HS-5 (cell line): ENCODE measurements at regions not wholly inside any gene's neighbourhood (a gene's known extent, or its start where the extent isn't known, plus 50 kb on each side); places are given as distances from the start of the nearest gene placed in this dataset.
"Not testable (repeated sequence)": the region's sequence is repeated elsewhere in the genome, so short reads cannot be mapped to it uniquely, and the experiment has no call there.

Source experiments
- DNase-seq: peaks from one replicate; pipeline ENCODE4 v3.0.0-alpha.2; 2012; ENCODE audit warnings: low read depth

DNA sequence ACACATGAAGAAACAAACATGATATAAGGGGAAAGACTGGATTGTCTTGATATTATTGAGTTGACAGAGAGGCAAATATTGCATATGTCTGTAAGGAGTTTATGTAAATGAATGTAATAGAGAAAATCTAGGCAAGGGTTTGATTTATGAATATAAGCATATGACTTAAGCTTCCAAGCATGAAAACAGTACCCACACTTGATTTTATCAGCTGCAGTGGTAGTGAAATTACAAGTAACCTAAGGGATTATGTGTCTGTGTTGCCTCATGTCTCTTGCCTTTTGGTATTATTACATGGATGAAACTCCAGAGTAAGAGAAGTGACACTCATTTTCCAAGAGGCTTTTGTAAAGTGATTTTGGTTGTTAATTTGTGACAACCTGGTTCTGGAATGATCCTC, 1678.9 kb downstream of the KCNT2 start:
- DNase-seq = no peak

DNA sequence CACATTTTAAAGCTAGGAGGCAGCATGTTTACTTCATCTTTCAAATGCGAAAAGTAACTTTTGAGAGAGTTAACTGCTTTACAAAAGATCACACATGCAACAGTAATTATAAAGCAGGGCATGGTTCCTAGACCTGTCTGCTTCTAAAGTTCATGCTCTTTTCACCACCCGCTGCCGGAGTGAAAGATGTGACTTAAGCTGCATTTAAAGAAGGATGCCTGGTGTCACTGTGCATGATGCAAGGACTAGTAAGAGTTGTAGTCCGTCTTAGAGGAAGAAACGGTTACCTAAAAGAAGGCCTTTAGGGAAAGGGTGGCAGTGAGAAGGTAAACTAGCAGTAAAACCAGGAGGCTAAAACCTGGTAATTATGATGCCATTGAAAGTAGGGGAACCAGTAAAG, 1689.1 kb downstream of the KCNT2 start:
- DNase-seq = no peak

- no peak for DNase-seq
These were observed 1690.5 kb downstream of the KCNT2 start for GRCh38 chr1:194917769-194918168.

GRCh38 chr1:194908643-194909042, 1699.6 kb downstream of the KCNT2 start:
- DNase-seq = no peak

GRCh38 chr1:194903524-194903923, 1704.7 kb downstream of the KCNT2 start:
- DNase-seq = no peak

DNA sequence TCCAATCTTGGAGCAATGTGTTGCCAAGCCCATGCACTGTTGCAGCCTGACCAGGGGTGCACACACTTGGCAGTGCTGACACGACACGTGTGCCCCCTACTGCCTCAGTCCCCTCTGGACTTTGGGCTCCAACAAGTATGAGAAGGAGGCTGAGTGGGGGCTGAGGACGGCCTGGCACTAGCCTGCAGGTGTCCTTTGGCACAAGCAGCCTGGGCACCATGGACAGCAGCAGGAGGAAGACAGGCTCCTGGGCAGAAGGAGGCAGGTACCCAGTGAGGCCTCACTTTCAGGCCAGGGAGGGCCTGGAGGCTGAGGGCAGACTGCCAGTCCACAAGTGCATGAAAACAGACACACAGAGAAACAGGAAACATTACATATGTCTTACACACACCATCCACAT, 1702.9 kb upstream of the B3GALT2 start:
- DNase-seq = no peak

DNA sequence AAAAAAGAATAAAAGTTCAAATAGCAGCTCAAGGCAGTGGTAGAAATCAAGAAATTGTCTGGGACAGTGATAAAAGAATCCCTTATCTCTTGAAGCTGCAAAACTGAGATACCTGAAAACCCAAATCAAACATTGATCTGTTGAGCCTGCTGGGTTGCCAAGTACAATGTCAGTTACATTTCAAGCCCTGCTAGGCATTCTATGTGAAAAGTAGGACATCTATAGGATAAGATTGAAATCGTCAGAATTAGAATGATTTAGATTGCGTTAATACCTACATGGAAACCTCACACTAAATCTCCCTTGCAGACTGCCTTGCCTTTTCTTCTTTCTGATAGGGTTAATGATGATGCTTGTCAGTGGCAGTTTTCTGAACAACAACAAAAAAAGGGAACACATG, 1684.4 kb upstream of the B3GALT2 start:
- no peak for DNase-seq

DNA sequence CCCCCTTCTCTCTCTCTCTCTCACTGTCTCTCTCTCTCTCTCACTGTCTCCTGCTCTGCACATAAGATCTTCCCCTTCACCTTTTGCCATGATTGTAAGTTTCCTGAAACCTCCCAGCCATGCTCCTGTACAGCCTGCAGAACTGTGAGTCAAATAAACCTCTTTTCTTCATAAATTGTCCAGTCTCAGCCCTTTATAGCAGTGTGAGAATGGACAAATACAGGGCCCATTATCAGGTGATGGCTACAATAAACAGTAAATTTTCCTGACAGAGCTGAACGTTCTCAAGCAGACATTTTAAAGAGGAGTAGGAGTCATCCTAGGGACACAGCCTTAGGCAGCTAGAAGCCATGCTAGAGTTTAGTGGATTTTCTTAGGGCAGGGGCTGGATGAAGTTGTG, 1679.7 kb upstream of the B3GALT2 start:
- no peak for DNase-seq

- DNase-seq = no peak
These were observed 1679.0 kb upstream of the B3GALT2 start for GRCh38 chr1:194865383-194865782.

- DNase-seq = no peak
These were observed 1675.7 kb upstream of the B3GALT2 start for GRCh38 chr1:194862129-194862528.

- DNase-seq = no peak
These were observed 1674.1 kb upstream of the B3GALT2 start for GRCh38 chr1:194860248-194861201.

DNA sequence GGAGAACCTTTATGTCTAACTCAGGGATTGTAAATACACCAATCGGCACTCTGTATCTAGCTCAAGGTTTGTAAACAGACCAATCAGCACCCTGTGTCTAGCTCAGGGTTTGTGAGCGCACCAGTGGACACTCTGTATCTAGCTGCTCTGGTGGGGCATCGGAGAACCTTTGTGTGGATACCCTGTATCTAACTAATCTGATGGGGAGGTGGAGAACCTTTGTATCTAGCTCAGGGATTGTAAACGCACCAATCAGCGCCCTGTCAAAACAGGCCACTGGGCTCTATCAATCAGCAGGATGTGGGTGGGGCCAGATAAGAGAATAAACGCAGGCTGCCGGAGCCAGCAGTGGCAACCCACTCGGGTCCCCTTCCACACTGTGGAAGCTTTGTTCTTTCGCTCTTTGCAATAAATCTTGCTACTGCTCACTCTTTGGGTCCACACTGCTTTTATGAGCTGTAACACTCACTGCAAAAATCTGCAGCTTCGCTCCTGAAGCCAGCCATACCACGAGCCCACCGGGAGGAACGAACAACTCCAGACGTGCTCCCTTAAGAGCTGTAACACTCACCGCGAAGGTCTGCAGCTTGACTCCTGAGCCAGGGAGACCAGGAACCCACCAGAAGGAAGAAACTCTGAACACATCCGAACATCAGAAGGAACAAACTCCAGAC, 1673.2 kb upstream of the B3GALT2 start:
- not testable (repeated sequence) for DNase-seq

DNA sequence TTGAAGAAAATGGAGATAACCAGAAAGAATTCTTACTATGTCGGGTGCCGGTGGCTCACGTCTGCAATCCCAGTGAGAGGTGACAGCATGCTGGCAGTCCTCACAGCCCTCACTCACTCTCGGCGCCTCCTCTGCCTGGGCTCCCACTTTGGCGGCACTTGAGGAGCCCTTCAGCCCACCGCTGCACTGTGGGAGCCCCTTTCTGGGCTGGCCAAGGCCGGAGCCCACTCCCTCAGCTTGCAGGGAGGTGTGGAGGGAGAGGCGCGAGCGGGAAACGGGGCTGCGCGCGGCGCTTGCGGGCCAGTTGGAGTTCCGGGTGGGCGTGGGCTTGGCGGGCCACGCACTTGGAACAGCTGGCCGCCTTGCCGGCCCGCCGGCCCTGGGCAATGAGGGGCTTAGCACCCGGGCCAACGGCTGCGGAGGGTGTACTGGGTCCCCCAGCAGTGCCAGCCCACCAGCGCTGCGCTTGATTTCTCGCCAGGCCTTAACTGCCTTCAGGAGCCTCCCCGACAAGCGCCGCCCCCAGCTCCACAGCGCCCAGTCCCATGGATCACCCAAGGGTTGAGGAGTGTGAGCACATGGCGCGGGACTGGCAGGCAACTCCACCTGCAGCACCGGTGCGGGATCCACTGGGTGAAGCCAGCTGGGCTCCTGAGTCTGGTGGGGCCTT, 1672.5 kb upstream of the B3GALT2 start:
- DNase-seq = not testable (repeated sequence)

GRCh38 chr1:194857413-194857812, 1671.0 kb upstream of the B3GALT2 start:
- DNase-seq = no peak

DNA sequence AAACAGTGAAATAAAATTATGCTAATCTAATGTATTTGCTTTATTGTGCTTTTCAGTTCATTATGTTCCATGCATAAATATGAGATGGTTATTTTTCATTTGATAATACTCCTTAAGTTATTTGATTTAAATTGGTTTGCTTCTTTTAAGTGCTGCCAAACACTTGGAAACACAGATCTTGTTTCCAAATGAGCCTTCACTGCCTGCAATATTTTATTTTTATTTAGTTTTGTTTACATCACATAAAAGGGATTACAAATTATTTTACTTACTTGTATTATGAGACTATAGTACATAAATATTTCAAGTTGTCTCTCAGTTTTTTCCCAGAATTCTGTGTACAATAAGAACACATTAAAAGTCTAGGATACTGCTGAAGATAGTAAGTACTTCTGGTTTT, 1662.4 kb upstream of the B3GALT2 start:
- DNase-seq = no peak

GRCh38 chr1:194846488-194846887, 1660.1 kb upstream of the B3GALT2 start:
- DNase-seq = no peak

- no peak for DNase-seq
These were observed 1656.7 kb upstream of the B3GALT2 start for GRCh38 chr1:194843077-194843476.

DNA sequence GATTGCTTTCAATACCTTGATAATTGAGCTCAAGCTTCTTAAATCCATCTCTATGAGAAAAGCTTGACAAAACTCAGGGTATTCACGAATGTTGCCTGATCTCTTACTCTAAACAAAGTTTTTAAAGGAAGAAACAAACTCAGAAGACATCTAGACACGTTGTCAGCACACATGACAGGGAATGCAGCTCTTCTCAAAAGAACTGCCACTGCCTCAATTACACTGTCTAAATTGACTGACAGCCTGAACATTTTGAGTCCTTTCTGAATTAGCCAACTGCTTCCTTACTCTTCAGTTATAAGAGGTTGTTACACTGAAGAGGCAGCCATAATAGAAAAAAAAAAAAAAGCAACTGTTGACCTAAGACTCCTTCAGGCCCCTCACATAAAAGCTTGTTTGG, 1646.7 kb upstream of the B3GALT2 start:
- no peak for DNase-seq

DNA sequence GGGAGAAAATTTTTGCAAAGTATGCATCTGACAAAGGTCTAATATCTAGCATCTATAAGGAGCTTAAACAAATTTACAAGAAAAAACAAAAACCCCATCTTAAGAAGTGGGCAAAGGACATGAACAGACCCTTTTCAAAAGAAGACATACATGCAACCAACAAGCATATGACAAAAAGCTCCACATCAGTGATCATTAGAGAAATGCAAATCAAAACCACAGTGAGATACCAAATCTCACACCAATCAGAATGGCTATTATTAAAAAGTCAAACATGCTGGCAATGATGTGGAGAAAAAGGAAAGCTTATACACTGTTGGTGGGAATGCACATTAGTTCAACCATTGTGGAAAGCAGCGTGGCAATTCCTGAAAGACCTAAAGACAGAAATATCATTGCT, 1645.2 kb upstream of the B3GALT2 start:
- DNase-seq = not testable (repeated sequence)

DNA sequence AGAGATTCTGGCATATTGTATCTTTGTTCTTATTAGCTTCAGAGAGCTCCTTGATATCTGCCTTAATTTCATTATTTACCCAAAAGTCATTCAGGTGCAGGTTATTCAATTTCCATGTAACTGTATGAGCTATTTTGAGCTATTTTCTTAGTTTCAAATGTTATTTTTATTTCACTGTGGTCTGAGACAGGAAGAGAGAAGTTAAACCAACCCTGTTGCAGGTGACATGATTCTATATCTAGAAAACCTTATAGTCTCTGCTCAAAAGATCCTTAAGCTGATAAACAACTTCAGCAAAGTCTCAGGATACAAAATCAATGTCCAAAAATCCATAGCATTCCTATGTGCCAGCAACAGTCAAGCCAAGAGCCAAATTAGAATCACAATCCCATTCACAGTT, 1644.0 kb upstream of the B3GALT2 start:
- no peak for DNase-seq

DNA sequence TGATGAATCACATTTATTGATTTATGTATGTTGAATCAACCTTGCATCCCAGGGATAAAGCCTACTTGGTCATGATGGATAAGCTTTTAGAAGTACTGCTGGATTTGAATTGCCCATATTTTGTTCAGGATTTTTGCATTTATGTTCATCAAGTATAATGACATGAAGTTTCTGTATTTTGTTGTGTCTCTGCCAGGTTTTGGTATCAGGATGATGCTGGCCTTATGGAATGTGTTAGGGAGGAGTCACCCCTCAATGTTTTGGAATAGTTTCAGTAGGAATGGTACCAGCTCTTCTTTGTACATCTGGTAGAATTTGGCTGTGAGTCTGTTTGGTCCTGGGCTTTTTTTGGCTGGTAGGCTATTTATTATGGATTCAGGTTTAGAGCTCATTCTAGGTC, 1643.1 kb upstream of the B3GALT2 start:
- peak; percentile 24 for DNase-seq

GRCh38 chr1:194825382-194825781, 1639.0 kb upstream of the B3GALT2 start:
- DNase-seq = no peak

DNA sequence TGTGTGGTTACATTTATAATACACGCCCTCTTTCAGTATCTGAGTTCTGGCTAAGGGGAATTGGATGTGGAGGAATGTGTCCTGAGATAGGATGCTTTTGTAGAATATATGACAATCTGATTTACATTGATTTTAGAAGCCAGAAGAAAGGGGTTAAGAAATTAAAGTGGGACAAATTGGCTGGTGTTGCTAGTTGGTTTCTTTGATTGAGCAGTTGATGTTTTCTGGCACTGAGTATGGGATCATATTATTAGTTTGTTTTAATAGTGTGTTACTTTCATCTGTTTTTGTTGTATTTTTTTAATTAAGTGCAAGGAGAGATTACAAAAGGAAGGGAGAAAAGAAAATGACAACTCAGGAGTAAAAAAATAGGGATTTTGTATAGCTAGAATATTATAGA, 1634.7 kb upstream of the B3GALT2 start:
- DNase-seq = no peak
